Gastroesophageal sphincter (tissue), 3 donors: ENCODE measurements at regions not wholly inside any gene's neighbourhood (a gene's known extent, or its start where the extent isn't known, plus 50 kb on each side); places are given as distances from the start of the nearest gene placed in this dataset.
A peak's percentile ranks its signal among the peaks of the same experiment; 100 is the strongest.

Experiments
- EP300 ChIP-seq: sonication (generic); formaldehyde crosslinking; IDR thresholded peaks from one replicate; pipeline ENCODE4 v1.6.1; 2017; ENCODE audit warnings: antibody characterized with exemption, mild to moderate bottlenecking
- POLR2A ChIP-seq, 2 donors: fragments of 450-650 bp; IDR thresholded peaks; one replicate each; pipeline ENCODE4 v1.6.1; 2017; ENCODE audit warnings: antibody characterized with exemption in 2 of 2, mild to moderate bottlenecking in 2 of 2, moderate library complexity in 1 of 2
- POLR2AphosphoS5 ChIP-seq: sonication (generic); formaldehyde crosslinking; IDR thresholded peaks from one replicate; pipeline ENCODE4 v1.6.1; 2017; ENCODE audit warnings: antibody characterized with exemption
- TF ChIP-seq, protein P1 (sequence below), 4 experiments: fragments of 200-600 bp in 2 of 4; fragments of 450-650 bp in 2 of 4; sonication (generic) in 1 of 4; IDR thresholded peaks; one replicate each; pipeline ENCODE4 v1.5.1; 2017 to 2019; ENCODE audit warnings: antibody characterized with exemption in 4 of 4, mild to moderate bottlenecking in 2 of 4, moderate library complexity in 2 of 4

DNA sequence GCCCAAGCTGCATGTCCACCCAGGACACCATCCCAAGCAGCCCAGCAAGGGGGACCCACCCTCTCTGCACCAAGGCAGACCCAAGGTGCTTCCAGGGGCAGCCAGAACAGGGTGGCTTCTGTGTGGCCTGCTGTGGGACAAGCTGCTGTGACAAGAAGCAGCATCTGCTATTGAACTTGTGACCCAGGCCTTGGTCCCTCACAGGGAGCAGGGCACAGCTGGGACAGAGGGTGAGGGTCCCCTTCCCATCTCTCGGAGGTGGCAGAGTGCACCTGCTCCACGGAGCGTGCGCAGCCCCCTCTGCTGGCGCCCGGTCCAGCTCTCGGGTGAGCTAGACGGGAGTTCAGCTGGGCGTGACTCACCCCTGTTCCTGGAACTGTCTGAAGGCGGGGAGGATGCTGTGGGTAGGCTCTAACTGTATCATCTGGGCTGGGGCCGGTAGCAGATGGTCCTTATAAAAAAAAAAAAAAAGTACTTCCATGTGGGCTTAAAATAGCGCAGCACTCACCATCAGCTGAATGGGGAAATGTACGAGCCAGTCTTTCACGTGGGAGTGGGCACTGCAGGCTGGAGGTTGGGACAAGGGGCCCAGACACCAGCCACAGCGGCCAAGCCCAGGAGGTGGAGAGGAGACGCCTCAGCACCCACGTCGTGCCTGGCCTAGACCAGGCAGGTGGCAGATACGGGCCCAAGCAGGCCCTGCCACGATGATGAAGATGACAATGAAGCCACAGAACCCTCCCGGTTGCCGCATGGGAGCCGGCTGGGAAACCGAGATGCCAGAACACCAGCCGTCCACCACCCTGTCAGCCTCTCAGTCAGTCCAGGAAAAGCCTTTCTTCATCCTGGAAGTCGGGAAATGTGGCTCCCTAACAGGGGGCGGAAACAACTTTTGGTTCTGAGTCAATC is 136.8 kb upstream of the ID2 start:
- TF ChIP-seq, protein P1, sequence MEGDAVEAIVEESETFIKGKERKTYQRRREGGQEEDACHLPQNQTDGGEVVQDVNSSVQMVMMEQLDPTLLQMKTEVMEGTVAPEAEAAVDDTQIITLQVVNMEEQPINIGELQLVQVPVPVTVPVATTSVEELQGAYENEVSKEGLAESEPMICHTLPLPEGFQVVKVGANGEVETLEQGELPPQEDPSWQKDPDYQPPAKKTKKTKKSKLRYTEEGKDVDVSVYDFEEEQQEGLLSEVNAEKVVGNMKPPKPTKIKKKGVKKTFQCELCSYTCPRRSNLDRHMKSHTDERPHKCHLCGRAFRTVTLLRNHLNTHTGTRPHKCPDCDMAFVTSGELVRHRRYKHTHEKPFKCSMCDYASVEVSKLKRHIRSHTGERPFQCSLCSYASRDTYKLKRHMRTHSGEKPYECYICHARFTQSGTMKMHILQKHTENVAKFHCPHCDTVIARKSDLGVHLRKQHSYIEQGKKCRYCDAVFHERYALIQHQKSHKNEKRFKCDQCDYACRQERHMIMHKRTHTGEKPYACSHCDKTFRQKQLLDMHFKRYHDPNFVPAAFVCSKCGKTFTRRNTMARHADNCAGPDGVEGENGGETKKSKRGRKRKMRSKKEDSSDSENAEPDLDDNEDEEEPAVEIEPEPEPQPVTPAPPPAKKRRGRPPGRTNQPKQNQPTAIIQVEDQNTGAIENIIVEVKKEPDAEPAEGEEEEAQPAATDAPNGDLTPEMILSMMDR (IDR thresholded peaks at IDR 0.05), result peak in 1 of 4 experiments; percentile 30
- no peak for TF ChIP-seq POLR2A (IDR thresholded peaks at IDR 0.05)
- TF ChIP-seq EP300, result no peak
- TF ChIP-seq POLR2AphosphoS5, result peak; percentile 43
